Astrocyte of the hippocampus (primary cell): ENCODE measurements at regions not wholly inside any gene's neighbourhood (a gene's known extent, or its start where the extent isn't known, plus 50 kb on each side); places are given as distances from the start of the nearest gene placed in this dataset.
A peak's percentile ranks its signal among the peaks of the same experiment; 100 is the strongest.
"Not testable (repeated sequence)": the region's sequence is repeated elsewhere in the genome, so short reads cannot be mapped to it uniquely, and the experiment has no call there.

ENCODE experiments used
- DNase-seq: peaks from one replicate; pipeline ENCODE4 v3.0.0; 2011; ENCODE audit warnings: low read depth, low spot score

- DNase-seq: no peak
These were observed 125.3 kb upstream of the DAPK1 start for GRCh38 chr9:87372356-87372851.

DNA sequence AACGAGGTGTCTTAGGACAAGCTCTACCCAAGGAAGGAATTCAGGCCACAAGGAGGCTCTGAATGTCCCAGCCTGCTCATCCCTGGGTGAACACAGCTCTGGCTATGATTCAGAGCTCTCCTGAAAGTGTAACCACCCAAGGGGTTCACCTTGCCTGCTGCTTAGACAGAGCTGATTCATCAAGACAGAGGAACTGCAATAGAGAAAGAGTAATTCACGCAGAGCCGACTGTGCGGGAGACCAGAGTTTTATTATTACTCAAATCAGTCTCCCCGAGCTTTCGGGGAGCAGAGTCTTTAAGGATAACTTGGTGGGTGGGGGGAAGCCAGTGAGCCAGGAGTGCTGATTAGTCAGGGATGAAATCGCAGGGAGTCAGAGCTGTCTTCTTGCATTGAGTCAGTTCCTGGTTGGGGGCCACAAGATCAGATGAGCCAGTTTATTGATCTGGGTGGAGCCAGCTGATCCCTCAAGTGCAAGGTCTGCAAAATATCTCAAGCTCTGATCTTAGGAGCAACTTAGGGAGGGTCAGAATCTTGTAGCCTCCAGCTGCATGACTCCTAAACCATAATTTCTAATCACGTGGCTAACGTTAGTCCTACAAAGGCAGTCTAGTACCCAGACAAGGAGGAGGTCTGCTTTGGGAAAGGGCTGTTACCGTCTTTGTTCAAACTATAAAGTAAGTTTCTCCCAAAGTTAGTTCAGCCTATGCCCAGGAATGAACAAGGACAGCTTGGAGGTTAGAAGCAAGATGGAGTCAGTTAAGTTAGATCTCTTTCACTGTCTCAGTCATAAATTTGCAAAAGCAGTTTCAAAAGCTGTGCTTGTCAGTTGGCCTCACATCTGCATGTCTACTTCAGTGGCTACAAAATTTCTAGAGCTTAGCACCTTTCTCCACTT, 123.4 kb upstream of the DAPK1 start:
- DNase-seq: peak; percentile 30

DNA sequence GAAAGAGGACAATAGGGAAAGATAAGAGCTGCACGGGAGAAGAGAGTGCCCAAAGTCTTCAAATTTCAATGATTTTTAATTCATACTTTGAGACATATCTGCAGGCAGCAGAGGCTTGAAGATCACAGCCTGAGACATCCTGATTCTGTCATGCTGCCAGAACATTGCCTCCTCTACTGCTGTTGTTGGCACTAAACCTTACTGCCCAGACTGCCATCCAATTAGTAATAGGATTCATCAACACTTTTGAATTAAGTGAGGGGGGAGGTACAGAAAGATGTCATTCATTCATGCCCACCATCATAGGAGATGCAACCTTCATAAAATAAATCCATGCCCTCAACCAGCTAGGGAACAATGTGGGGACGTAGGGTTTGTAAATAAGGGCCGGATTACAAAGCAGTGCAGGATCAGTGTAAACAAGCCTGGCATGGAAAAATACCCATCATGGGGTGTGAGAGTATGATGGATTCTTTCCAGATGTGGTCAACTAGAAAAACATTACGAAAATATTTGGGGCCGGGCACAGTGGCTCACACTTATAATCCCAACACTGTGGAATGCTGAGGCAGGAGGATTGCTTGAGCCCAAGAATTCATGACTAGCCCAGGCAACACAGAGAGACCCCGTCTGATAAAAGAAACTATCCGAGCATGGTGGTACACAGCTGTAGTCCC, 122.1 kb upstream of the DAPK1 start:
- peak; percentile 91 for DNase-seq

DNA sequence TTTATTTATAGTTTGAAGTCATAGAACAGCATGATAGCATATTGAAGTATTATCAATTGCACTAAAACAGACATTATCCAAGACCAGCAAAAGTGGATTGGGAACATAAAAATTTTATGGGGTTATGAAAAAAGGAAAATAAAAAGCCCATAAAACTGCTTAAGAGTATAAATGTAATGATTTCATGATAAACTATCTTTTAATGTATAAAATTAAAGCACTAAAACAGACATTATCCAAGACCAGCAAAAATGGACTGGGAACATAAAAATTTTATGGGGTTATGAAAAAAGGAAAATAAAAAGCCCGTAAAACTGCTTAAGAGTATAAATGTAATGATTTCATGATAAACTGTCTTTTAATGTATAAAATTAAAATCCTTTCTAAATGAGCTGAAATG, 119.0 kb upstream of the DAPK1 start:
- DNase-seq: no peak

DNA sequence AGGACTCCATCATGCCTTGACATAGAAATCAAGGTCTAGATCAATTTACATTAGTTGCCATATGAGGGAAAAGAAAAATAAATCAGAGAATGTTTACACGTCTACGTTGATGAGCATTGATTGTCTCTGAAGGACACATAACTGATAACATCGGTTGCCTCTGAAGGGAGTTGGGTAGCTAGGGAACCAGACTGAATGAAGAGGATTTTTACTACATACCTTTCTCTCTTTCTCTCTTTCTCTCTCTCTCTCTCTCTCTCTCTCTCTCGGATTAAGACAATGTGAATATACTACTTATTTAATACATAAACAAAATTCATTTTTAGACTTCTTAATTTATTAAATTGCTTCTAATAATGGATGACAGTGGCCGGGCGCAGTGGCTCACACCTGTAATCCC, 118.4 kb upstream of the DAPK1 start:
- no peak for DNase-seq

GRCh38 chr9:87381050-87381711, 116.5 kb upstream of the DAPK1 start:
- peak; percentile 77 for DNase-seq

- no peak for DNase-seq
These were observed 115.9 kb upstream of the DAPK1 start for GRCh38 chr9:87381746-87382145.

DNA sequence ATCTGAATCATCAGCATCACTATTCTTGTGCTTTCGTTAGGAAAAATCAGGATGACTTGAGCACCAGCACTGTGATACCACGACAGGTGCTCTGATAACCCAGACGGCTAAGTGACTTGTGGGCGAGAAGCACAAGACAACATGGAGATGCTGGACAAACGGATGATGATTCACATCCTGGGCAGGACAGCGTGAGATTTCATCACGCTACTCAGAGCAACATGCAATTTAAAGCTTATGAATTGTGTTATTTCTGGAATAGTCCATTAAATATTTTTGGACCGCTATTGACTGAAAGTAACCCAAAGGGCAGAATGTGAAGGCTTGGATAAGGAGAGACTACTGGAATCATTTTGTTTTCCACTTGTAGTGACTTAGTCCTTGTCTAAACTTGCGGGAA, 114.8 kb upstream of the DAPK1 start:
- no peak for DNase-seq

DNA sequence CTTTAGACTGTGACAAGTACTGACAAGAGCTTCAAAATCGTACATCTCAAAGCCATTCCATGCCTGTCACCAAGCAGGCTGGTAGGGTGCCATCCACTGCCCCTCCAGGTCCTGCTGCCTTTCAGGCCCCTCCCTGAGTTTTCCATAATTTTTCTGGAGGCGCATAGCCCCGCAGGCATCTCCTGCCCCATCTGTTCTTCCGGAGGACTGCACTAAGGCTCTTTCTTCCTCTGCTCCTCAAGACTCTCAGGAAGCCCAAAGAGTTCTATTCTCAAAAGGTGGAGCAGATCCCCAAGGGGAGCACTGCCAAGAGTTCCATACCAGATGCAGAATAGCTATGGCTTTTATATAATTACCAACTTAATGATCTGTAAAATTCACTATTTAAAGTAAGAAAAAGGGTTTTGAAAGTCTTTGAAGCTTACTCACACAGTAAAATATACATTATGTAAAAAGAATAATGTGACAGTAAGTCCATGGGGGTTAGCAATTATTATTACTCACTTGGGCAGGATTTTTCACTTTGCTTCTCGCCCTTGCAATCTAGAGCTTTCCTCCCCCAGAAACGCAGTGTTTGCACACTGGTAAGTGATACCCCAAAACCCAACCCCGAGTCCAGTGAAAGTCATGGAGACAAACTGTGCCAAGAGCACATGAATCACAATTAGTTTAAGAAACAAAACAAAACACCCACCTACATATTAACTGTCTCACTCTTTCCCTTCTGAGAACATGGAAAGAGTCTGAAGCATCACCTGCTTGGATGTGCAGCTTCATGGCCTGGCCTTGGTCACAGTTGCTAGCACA, 114.1 kb upstream of the DAPK1 start:
- DNase-seq: no peak

DNA sequence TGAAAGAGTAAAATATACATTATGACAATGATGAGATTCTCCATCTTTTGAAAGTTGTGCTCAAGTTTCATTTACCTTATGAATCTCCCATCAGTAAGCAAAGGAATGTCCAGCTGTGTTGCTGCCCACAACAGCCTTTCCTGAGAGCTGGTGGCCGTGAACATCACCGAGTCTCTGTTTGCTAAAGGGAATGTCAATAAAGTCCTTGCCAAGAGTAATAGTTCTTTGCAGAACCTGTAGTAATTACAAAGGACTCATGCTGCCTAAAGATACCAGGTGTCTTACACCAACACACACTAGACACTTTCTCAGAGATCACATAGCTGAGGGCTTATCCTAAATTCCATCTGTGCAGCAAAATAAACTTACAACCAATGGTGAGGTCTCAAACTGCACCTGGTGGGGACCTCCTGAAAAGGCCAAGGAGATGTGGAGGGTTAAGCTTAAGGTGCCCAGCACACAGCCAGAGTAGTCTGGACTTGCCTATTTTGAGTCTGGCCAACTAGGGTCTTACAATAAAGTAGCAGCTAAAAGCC, 111.1 kb upstream of the DAPK1 start:
- DNase-seq: peak; percentile 56

- DNase-seq: peak; percentile 61
These were observed 110.2 kb upstream of the DAPK1 start for GRCh38 chr9:87387351-87388011.

DNA sequence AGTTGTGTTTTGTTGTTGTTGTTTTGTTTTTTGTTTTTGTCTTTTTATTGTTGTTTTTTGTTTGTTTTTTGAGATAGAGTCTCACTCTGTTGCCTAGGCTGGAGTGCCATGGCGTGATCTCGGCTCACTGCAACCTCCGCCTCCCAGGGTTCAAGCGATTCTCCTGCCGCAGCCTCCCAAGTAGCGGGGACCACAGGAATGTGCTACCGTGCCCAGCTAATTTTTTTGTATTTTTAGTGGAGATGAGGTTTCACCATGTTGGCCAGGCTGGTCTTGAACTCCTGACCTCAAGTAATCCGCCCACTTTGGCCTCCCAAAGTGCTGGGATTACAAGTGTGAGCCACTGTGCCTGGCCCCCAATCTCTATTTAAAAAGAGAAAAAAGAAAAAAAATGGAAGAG, 109.0 kb upstream of the DAPK1 start:
- not testable (repeated sequence) for DNase-seq

GRCh38 chr9:87389936-87390335, 107.7 kb upstream of the DAPK1 start:
- peak; percentile 53 for DNase-seq

- DNase-seq: no peak
These were observed 107.3 kb upstream of the DAPK1 start for GRCh38 chr9:87390361-87390760.

GRCh38 chr9:87392086-87392485, 105.6 kb upstream of the DAPK1 start:
- DNase-seq: no peak

DNA sequence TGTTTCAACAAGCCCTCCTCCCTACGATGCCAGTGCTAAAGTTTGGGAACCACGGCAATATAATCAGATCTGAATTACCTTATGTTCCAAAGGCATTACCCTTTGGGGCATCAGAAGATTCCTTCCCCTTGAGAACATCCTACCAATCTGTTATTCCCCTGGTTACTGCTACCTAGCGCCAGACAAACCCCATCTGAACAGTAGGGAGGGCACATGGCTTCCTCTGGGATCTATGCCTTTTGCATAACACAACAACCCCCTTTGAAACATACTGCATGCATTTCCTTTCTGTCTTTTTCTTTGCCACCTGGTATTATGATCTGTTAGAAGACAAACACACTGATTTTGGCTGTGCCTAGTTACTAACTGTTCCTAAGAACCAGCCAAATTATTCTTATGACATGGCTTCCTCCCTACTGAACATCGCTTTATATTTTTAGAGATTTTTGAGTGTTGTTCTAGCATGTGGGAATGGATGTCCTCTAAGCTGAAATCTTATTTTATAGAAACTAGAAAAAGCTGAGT, 103.9 kb upstream of the DAPK1 start:
- no peak for DNase-seq

DNA sequence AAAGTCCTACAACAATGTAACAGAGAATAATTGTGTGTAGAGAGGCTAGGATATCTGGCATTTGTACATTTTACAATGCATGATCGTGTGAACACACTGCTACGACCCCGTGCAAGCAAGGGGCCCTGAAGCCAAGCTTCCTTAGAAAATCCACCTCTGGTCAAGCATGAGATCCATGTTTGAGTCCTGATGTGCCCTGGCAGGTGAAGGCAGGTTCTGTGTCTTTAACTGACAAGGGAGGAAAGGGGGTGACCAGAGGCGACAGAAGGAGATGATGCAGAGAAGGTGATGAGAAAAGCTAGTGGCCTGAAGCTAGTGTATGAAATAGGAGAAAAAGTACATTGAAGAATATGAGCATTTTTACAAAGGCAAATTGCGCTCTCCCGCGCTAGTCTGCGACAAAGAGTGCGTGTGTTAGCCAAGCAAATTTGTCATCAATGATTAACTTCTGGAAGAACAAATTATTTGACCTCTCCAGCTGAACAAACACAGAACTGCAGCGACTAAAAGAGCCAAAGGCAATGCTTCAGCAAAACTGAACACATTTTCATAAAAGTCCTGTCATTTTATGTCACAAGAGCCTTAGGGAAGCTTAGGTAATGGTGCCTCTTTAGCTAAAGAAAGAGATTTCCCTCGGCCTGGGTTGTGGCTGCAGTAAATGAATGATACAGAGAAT, 101.7 kb upstream of the DAPK1 start:
- DNase-seq: no peak

- no peak for DNase-seq
These were observed 96.0 kb upstream of the DAPK1 start for GRCh38 chr9:87401681-87402080.

DNA sequence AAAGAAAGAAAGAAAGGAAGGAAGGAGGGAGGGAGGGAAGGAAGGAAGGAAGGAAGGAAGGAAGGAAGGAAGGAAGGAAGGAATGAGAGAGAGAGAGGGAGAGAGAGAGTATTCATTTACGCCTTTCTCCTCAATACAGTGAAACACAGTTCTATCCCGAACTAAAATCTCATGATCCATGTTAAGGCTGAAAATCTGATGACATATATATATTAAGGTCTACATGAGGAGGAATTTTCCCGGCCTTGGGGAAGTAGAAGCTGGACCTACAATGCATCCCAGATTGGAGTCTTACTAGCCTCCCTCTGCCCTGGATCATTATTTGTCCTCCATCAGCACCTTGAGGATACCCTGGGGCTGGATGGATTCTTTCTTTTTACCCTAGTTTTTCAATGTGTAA, 95.1 kb upstream of the DAPK1 start:
- no peak for DNase-seq
